ENCODE measurements at regions not wholly inside any gene's neighbourhood (a gene's known extent, or its start where the extent isn't known, plus 50 kb on each side); places are given as distances from the start of the nearest gene placed in this dataset.

DNA sequence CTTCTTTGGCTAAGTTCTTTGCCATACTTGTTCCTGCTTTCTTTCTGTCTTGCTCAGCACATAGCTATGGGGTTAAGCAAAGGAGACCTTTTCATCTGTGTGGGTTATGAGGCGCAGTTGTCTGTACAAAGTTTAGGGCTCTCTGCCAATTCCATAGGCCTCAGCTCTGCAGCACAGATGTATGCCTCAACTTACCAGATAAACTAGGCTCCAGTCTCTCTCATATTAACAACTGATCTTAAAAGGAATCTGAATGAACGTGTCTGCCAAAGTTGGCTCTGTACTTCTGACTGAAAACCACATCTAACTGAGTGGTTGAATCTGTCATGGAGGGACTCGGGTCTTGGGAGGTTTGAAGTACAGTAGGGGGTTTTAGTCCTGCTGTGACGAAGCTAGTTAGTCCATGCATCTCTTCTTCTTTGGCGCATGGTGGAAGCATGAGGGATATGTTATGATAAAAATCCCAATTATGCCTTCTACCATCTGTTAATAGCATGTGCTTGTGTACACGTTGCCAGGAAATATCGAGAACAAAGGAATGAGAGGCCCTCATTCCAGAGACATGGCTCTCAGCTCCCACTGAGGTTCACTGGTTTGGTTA lies 114.6 kb upstream of the TSC22D2 start:
- Mint-ChIP-seq H3K27ac (ENCODE audit: unreplicated experiment) (peak overlapping the region; percentile 89), H3K27me3 (ENCODE audit: low read depth) (no peaks in the 10 kb centered on the region), H3K4me3 (ENCODE audit: unreplicated experiment) (no peak overlapping the region), H3K9me3 (ENCODE audit: low read depth) (peaks cover 14% of the 10 kb centered on the region), H3K4me1 (ENCODE audit: low read depth) (peaks cover 30% of the 10 kb centered on the region), H3K36me3 (ENCODE audit: low read depth) (peaks cover 5% of the 10 kb centered on the region)
- TF ChIP-seq, protein P1, sequence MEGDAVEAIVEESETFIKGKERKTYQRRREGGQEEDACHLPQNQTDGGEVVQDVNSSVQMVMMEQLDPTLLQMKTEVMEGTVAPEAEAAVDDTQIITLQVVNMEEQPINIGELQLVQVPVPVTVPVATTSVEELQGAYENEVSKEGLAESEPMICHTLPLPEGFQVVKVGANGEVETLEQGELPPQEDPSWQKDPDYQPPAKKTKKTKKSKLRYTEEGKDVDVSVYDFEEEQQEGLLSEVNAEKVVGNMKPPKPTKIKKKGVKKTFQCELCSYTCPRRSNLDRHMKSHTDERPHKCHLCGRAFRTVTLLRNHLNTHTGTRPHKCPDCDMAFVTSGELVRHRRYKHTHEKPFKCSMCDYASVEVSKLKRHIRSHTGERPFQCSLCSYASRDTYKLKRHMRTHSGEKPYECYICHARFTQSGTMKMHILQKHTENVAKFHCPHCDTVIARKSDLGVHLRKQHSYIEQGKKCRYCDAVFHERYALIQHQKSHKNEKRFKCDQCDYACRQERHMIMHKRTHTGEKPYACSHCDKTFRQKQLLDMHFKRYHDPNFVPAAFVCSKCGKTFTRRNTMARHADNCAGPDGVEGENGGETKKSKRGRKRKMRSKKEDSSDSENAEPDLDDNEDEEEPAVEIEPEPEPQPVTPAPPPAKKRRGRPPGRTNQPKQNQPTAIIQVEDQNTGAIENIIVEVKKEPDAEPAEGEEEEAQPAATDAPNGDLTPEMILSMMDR (IDR thresholded peaks at IDR 0.05), result no peak
- DNase-seq (ENCODE audit: low spot score), result no peak

DNA sequence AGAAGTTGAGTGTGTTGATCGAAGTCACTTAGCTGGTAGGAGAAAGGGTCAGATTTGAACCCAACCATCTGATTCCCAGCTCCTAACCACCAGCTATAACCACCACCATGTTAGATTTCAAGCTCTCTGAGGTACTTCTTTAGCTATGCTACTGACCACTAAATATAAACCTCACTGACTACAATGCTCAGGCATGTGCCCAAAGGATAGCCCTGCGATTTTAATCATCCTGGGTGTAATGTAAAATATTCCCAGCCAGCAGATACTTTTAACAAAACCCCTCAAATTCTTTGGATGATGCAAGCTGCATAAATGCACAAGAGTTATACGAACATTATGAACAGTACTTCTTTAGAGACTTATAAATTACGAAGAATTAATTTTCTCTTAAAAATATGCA lies 115.2 kb upstream of the TSC22D2 start:
- Mint-ChIP-seq H3K4me1 (ENCODE audit: low read depth) (peaks cover 30% of the 10 kb centered on the region), H3K27ac (ENCODE audit: unreplicated experiment) (peak overlapping the region; percentile 89), H3K9me3 (ENCODE audit: low read depth) (peaks cover 14% of the 10 kb centered on the region), H3K4me3 (ENCODE audit: unreplicated experiment) (no peak overlapping the region), H3K36me3 (ENCODE audit: low read depth) (peaks cover 5% of the 10 kb centered on the region), H3K27me3 (ENCODE audit: low read depth) (no peaks in the 10 kb centered on the region)
- DNase-seq (ENCODE audit: low spot score), result no peak
- TF ChIP-seq, protein P1 (IDR thresholded peaks at IDR 0.05), result no peak

DNA sequence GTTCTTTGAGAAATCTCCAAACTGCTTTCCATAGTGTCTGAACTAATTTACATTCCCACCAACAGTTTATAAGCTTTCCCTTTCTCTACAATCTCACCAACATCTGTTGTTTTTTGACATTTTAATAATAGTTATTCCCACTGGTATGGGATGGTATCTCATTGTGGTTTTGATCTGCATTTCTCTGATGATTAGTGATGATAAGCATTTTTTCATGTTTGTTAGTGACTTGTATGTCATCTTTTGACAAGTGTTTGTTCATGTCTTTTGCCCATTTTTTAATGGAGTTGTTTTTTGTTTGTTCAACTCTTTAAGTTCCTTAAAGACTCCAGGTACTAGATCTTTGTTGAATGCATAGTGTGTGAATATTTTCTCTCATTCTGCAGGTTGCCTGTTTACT lies 116.6 kb upstream of the TSC22D2 start:
- Mint-ChIP-seq H3K27ac (ENCODE audit: unreplicated experiment) (no peak overlapping the region), H3K36me3 (ENCODE audit: low read depth) (peaks cover 5% of the 10 kb centered on the region), H3K27me3 (ENCODE audit: low read depth) (no peaks in the 10 kb centered on the region), H3K9me3 (ENCODE audit: low read depth) (peaks cover 14% of the 10 kb centered on the region), H3K4me1 (ENCODE audit: low read depth) (peaks cover 32% of the 10 kb centered on the region), H3K4me3 (ENCODE audit: unreplicated experiment) (no peak overlapping the region)
- TF ChIP-seq, protein P1 (IDR thresholded peaks at IDR 0.05), result no peak
- DNase-seq (ENCODE audit: low spot score), result no peak

DNA sequence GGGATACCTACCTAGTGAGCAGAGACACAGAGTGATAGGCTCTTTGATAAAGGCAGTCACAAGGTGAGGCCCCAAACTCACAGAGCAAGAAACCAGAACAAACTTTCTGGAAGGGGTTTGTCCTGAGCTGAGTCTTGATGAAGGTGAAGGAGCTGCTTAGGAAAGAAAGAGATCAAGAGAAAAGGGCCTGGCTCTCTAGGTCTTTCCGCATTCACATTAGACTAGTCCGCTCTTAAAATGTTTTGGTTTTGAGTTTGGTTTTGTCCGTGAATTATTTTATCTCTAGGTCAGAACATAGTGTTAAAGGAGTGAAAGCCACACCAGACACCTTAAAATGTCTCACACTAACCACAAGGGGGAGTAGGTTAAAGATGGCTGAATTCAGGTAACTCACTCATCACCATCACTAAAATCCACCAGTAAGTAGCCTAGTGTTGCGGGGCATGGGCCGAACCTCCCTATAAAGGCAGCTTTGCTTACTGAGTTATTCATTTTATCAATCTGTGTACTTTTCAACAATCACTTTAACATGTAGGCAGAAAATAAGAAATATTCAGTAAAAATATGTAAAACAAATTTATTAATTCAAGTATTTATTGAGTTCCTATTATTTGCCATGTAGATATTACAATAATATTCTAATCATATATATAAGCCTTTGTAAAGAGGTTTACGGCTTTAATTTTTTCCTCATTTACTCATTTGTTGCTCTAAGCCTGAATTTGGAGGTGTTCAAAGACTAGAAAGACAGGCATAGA lies 121.5 kb upstream of the TSC22D2 start:
- TF ChIP-seq, protein P1 (IDR thresholded peaks at IDR 0.05), result peak; percentile 78
- Mint-ChIP-seq H3K4me3 (ENCODE audit: unreplicated experiment) (no peak overlapping the region), H3K36me3 (ENCODE audit: low read depth) (peaks cover 8% of the 10 kb centered on the region), H3K4me1 (ENCODE audit: low read depth) (peaks cover 22% of the 10 kb centered on the region), H3K27me3 (ENCODE audit: low read depth) (no peaks in the 10 kb centered on the region), H3K27ac (ENCODE audit: unreplicated experiment) (peak overlapping the region; percentile 45), H3K9me3 (ENCODE audit: low read depth) (peaks cover 26% of the 10 kb centered on the region)
- no peak for DNase-seq (ENCODE audit: low spot score)

DNA sequence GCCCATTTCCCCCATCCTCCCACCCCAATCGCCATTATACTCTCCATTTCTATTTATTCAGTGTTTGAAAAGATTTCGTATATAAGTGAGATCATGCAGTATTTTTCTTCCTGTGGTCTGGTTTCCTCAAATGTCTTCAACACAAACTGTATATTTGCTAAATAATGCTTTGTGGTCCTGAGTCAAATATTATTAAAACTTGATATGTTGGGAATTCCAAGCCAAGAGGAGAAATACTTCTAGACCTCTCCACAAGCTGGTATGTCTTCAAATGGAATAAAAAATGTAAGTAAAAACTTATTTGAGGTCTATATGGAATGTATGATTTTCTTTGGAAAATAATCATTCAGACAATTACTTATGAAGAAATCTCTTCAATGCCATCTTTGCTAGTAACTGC lies 122.5 kb upstream of the TSC22D2 start:
- H3K36me3 Mint-ChIP-seq (ENCODE audit: low read depth), result peaks cover 9% of the 10 kb centered on the region
- H3K27me3 Mint-ChIP-seq (ENCODE audit: low read depth), result no peaks in the 10 kb centered on the region
- DNase-seq (ENCODE audit: low spot score), result no peak
- H3K27ac Mint-ChIP-seq (ENCODE audit: unreplicated experiment), result peak overlapping the region; percentile 72
- TF ChIP-seq, protein P1 (IDR thresholded peaks at IDR 0.05), result no peak
- no peak overlapping the region for H3K4me3 Mint-ChIP-seq (ENCODE audit: unreplicated experiment)
- peaks cover 22% of the 10 kb centered on the region for H3K4me1 Mint-ChIP-seq (ENCODE audit: low read depth)
- peaks cover 28% of the 10 kb centered on the region for H3K9me3 Mint-ChIP-seq (ENCODE audit: low read depth)

All from chondrocyte (in vitro differentiated cells).